ENCODE measurements at regions not wholly inside any gene's neighbourhood (a gene's known extent, or its start where the extent isn't known, plus 50 kb on each side); places are given as distances from the start of the nearest gene placed in this dataset.

GRCh38 chr13:95387733-95388207 is 86.5 kb upstream of the ABCC4 start:
- TF ChIP-seq, protein P1, sequence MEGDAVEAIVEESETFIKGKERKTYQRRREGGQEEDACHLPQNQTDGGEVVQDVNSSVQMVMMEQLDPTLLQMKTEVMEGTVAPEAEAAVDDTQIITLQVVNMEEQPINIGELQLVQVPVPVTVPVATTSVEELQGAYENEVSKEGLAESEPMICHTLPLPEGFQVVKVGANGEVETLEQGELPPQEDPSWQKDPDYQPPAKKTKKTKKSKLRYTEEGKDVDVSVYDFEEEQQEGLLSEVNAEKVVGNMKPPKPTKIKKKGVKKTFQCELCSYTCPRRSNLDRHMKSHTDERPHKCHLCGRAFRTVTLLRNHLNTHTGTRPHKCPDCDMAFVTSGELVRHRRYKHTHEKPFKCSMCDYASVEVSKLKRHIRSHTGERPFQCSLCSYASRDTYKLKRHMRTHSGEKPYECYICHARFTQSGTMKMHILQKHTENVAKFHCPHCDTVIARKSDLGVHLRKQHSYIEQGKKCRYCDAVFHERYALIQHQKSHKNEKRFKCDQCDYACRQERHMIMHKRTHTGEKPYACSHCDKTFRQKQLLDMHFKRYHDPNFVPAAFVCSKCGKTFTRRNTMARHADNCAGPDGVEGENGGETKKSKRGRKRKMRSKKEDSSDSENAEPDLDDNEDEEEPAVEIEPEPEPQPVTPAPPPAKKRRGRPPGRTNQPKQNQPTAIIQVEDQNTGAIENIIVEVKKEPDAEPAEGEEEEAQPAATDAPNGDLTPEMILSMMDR (IDR thresholded peaks at IDR 0.05) = no peak
- no peak for TF ChIP-seq POLR2A (IDR thresholded peaks at IDR 0.05)

Data from testis (tissue), 2 donors.